ENCODE measurements at regions not wholly inside any gene's neighbourhood (a gene's known extent, or its start where the extent isn't known, plus 50 kb on each side); places are given as distances from the start of the nearest gene placed in this dataset.
A peak's percentile ranks its signal among the peaks of the same experiment; 100 is the strongest.

DNA sequence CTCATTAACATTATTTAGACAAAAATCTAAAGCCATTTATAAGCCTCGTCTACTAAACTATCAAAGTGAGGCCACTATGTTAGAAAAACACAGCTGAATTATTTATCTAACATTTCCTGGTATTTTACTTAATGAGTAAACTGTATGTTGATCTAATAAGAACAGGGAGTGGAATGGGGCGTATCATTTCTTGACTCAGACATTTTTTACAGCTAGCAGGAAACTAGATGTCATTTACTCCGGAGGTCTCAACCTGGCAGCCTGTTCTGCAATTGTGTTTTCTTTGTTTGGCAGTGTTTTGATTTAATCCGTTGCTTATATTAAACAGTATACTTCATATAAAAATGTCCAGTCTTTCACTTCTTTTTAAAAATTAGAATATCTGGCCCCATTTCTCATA, 79.1 kb upstream of the ABI3BP start:
- Histone ChIP-seq H3K36me3 (no peaks in the 10 kb centered on the region), H3K4me1 (no peaks in the 10 kb centered on the region), H3K27ac (no peak overlapping the region), H3K4me3 (no peak overlapping the region), H3K27me3 (no peaks in the 10 kb centered on the region), H3K9me3 (no peaks in the 10 kb centered on the region)
- intact Hi-C loops (cut with DNase I): no loop called here
- DNase-seq (ENCODE audit: low spot score in 2 of 2): no peak
- TF ChIP-seq, protein P1, sequence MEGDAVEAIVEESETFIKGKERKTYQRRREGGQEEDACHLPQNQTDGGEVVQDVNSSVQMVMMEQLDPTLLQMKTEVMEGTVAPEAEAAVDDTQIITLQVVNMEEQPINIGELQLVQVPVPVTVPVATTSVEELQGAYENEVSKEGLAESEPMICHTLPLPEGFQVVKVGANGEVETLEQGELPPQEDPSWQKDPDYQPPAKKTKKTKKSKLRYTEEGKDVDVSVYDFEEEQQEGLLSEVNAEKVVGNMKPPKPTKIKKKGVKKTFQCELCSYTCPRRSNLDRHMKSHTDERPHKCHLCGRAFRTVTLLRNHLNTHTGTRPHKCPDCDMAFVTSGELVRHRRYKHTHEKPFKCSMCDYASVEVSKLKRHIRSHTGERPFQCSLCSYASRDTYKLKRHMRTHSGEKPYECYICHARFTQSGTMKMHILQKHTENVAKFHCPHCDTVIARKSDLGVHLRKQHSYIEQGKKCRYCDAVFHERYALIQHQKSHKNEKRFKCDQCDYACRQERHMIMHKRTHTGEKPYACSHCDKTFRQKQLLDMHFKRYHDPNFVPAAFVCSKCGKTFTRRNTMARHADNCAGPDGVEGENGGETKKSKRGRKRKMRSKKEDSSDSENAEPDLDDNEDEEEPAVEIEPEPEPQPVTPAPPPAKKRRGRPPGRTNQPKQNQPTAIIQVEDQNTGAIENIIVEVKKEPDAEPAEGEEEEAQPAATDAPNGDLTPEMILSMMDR (IDR thresholded peaks at IDR 0.05): no peak

DNA sequence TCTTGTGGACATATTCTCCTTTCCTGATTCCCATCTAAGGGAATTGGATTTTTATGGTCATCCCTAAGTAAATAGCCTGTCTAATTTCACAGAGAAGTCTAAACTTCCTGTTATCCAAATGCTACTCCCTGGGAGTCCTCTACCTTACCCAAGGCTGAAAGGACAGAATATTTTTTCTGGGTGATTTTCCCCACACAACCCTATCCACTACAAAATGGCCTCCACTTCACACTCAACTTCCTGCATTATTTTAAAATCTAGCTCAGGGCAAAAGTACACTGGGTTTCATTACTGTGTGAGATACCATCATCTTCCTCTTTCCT, 77.5 kb upstream of the ABI3BP start:
- Histone ChIP-seq H3K9me3 (no peaks in the 10 kb centered on the region), H3K4me3 (no peak overlapping the region), H3K36me3 (no peaks in the 10 kb centered on the region), H3K27ac (no peak overlapping the region), H3K4me1 (peaks cover 0 to 2% of the 10 kb centered on the region in 2 donors), H3K27me3 (no peaks in the 10 kb centered on the region)
- intact Hi-C loops (cut with DNase I): no loop called here
- DNase-seq (ENCODE audit: low spot score in 2 of 2): no peak
- TF ChIP-seq, protein P1 (IDR thresholded peaks at IDR 0.05): no peak

DNA sequence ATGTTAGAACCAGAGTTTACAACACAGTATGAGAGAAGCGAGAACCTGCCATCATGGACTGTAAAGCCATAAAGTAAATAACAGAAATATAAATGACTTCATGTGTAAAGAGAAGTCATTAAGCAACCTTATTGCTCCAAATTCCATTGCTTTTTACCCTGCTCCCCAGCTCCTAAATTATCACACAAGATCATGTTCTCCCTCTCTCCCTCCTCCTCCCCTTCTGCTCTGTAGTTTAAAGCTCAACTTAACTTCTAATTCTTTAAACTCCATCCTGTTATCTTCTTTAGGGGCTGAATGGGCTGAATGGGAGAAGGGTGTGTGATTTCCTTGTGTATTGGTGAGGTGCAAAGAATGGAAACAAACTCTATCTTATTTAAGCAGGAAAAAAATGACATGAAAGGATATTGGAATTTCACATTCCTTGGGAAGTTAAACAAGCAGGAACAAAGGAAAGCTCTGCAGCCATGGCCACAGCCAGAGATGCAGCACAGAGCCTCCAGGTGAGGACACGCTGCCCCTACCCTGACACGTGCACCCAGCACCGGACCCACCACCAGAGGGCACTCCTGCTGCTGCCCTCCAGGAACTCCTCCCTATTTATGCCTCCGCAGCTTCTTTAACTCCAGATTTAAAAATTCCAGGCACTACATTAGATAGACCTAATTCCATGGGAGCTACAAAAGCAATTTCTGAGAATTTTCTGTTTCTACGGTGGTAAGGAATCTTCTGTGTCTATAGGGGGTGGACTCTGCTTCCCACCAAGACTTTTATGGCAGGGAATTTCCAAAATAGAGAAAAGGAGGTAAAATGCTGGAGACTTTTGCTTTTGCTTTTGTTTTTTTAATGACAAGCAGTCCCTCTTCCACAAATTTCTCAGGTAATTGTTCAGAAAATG, 76.9 kb upstream of the ABI3BP start:
- H3K9me3 ChIP-seq: no peaks in the 10 kb centered on the region
- H3K4me1 ChIP-seq: peaks cover 0 to 5% of the 10 kb centered on the region in 2 donors
- intact Hi-C loops (cut with DNase I): loop anchor here (5.0 kb wide), 1 partner anchor 78 kb away; the partner anchor contains the start of gene ABI3BP
- TF ChIP-seq, protein P1 (IDR thresholded peaks at IDR 0.05): peak in 2 of 3 experiments; percentile 40 to 41
- H3K36me3 ChIP-seq: no peaks in the 10 kb centered on the region
- DNase-seq (ENCODE audit: low spot score in 2 of 2): no peak
- no peaks in the 10 kb centered on the region for H3K27me3 ChIP-seq
- peak overlapping the region; percentile 13 to 35 for H3K27ac ChIP-seq
- H3K4me3 ChIP-seq: no peak overlapping the region

DNA sequence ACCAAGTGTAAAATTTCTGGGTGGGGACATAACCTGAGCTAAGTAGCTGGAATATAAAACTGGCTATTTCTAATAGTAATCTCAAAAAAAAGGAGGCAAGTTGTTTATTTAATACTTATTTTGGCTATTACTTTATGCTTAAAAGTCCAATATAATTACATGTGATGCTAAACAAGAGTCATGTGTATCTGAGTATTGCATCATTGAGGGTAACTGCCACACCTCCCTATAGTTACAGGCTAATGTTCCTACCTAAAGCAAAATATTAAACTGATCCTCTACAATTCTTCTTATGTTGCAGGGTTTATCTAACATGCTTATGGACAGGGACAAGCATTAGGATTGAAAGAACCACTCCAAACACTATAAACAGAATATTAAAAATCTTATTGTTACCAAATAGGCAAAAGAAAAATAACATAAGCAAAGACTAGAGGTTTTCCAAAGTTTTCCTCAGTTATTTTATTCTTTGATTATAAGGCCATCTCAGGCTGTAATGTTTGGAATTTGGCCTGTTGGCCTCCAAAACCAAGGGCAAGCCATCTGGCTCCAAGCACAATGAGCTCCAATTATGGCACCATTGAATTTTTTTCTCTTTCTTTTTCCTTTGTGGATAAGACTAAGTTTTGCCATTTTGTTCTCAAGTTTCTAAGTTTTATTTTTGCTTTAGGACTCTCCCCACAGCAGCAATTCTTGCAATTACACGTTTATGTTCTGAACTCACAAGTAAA, 75.8 kb upstream of the ABI3BP start:
- no peaks in the 10 kb centered on the region for H3K27me3 ChIP-seq
- no peaks in the 10 kb centered on the region for H3K36me3 ChIP-seq
- H3K4me3 ChIP-seq: no peak overlapping the region
- DNase-seq (ENCODE audit: low spot score in 2 of 2): no peak
- no peaks in the 10 kb centered on the region for H3K9me3 ChIP-seq
- peak overlapping the region; percentile 7 to 35 for H3K27ac ChIP-seq
- TF ChIP-seq, protein P1 (IDR thresholded peaks at IDR 0.05): no peak
- intact Hi-C loops (cut with DNase I): loop anchor here (5.0 kb wide), 1 partner anchor 77 kb away; the partner anchor contains the start of gene ABI3BP
- H3K4me1 ChIP-seq: peaks cover 0 to 6% of the 10 kb centered on the region in 2 donors

DNA sequence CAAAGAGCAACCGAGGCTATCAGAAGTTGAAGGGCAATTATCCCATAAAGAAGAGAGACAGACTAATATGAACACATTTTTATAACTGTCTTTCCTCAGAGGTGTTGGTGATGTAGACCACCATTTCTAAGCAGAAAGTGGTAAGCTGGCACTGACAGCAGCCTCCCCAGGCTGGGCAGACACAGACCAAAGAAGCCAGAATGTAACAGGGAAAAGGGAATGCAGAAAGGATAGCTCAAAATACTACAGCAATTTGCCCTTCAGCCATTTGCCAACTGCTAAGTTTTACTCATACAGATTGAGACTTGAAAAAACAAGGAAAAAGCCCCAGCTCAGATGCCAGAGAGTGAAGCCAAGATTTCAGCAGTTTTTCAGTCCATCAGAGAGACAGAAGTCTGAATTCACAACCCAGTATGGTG, 73.5 kb upstream of the ABI3BP start:
- no peaks in the 10 kb centered on the region for H3K36me3 ChIP-seq
- intact Hi-C loops (cut with DNase I): loop anchor here (5.0 kb wide), 1 partner anchor 74 kb away; the partner anchor contains the start of gene ABI3BP
- H3K27ac ChIP-seq: peak overlapping the region; percentile 55 to 62
- no peaks in the 10 kb centered on the region for H3K27me3 ChIP-seq
- H3K4me1 ChIP-seq: peaks cover 0 to 6% of the 10 kb centered on the region in 2 donors
- no peaks in the 10 kb centered on the region for H3K9me3 ChIP-seq
- peak overlapping the region in 1 of 2 donors; percentile 3 for H3K4me3 ChIP-seq
- TF ChIP-seq, protein P1 (IDR thresholded peaks at IDR 0.05): no peak
- no peak for DNase-seq (ENCODE audit: low spot score in 2 of 2)
